GM23248 (cell line): ENCODE measurements at regions not wholly inside any gene's neighbourhood (a gene's known extent, or its start where the extent isn't known, plus 50 kb on each side); places are given as distances from the start of the nearest gene placed in this dataset.

Experiments used
- EZH2 ChIP-seq: fragments of 200-600 bp; sonication (generic); IDR thresholded peaks from 2 replicates; pipeline ENCODE4 v1.6.1; 2018; ENCODE audit warnings: antibody characterized with exemption, mild to moderate bottlenecking; ENCODE audit not compliant: insufficient read depth, poor library complexity, severe bottlenecking
- EZH2phosphoT487 ChIP-seq: fragments of 200-600 bp; sonication (generic); IDR thresholded peaks from 2 replicates; pipeline ENCODE4 v1.6.1; 2018; ENCODE audit warnings: antibody characterized with exemption, moderate library complexity, mild to moderate bottlenecking, low read depth; ENCODE audit not compliant: insufficient read depth

DNA sequence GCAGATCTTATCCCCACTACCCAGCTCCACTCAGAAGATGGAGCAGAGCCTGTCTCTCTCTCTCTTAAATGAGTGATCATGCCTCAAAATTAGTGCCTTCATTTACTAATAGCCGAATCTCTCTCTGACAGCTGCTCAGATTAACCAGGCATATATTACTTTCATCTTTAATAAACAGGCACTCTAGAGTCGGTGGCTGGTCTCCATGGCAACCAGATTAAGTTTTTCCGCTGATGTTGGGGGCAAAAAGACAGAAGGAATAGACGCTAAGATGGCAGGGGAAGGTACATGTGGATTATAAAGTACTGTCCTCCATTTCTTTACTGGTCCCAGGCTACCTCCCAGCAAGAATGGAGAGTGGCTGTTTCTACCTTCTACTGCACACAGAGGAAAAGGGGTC, 121.6 kb downstream of the QRSL1 start:
- TF ChIP-seq EZH2 = no peak
- no peak for TF ChIP-seq EZH2phosphoT487
